Thoracic aorta (tissue), 2 donors: ENCODE measurements at regions not wholly inside any gene's neighbourhood (a gene's known extent, or its start where the extent isn't known, plus 50 kb on each side); places are given as distances from the start of the nearest gene placed in this dataset.

Experiments
- ATAC-seq: fragments of 150-250 bp; one replicate; pipeline ENCODE4 v1.8.0; 2017; ENCODE audit warnings: low read depth; ENCODE audit not compliant: insufficient number of reproducible peaks, low FRiP score
- DNase-seq: peaks from one replicate; pipeline ENCODE4 v3.0.0-alpha.2; 2020; ENCODE audit warnings: low spot score
- H3K27ac ChIP-seq, 2 donors: fragments of 200-600 bp; sonication (generic); 1 replicate in 1 of 2; 2 replicates in 1 of 2; pipeline ENCODE4 v1.5.1; 2016; ENCODE audit warnings: mild to moderate bottlenecking in 2 of 2, moderate library complexity in 2 of 2
- H3K27me3 ChIP-seq: fragments of 200-600 bp; sonication (generic); replicated peaks from 2 replicates; pipeline ENCODE4 v1.6.0; 2016; ENCODE audit warnings: mild to moderate bottlenecking; ENCODE audit not compliant: insufficient read depth
- H3K36me3 ChIP-seq: fragments of 200-600 bp; sonication (generic); one replicate; pipeline ENCODE4 v1.5.1; 2016
- H3K4me1 ChIP-seq, 2 donors: fragments of 200-600 bp; sonication (generic); 1 replicate in 1 of 2; 2 replicates in 1 of 2; pipeline versions ENCODE4 v1.5.1 to v1.6.0; 2016; ENCODE audit warnings: low read depth in 2 of 2, mild to moderate bottlenecking in 1 of 2; ENCODE audit not compliant: control insufficient read depth in 1 of 2
- H3K4me3 ChIP-seq: fragments of 200-600 bp; sonication (generic); 2 replicates; pipeline ENCODE4 v1.5.1; 2016; ENCODE audit warnings: mild to moderate bottlenecking
- H3K9me3 ChIP-seq: fragments of 200-600 bp; sonication (generic); 2 replicates; pipeline ENCODE4 v1.5.1; 2016
- CTCF ChIP-seq: fragments of 200-600 bp; sonication (generic); IDR thresholded peaks from one replicate; pipeline ENCODE4 v1.5.1; 2019; ENCODE audit warnings: antibody characterized with exemption

- H3K4me1 ChIP-seq = no peaks in the 10 kb centered on the region
- no peak for TF ChIP-seq CTCF
Observed at GRCh38 chr3:34360713-34361112, 562.3 kb downstream of the PDCD6IP start.

GRCh38 chr3:34361921-34362320, 563.5 kb downstream of the PDCD6IP start:
- H3K36me3 ChIP-seq = no peaks in the 10 kb centered on the region
- H3K4me3 ChIP-seq = no peak overlapping the region
- no peak overlapping the region for H3K27ac ChIP-seq
- no peak for DNase-seq
- no peaks in the 10 kb centered on the region for H3K4me1 ChIP-seq
- H3K27me3 ChIP-seq = no peaks in the 10 kb centered on the region
- no peak for ATAC-seq
- no peak for TF ChIP-seq CTCF
- H3K9me3 ChIP-seq = no peaks in the 10 kb centered on the region

More at GRCh38 chr3:34360713-34361112, 562.3 kb downstream of the PDCD6IP start:
- Histone ChIP-seq H3K36me3 (no peaks in the 10 kb centered on the region), H3K27me3 (no peaks in the 10 kb centered on the region), H3K27ac (no peak overlapping the region), H3K4me3 (no peak overlapping the region), H3K9me3 (no peaks in the 10 kb centered on the region)
- DNase-seq (no peak), ATAC-seq (no peak)

- Histone ChIP-seq H3K27me3 (no peaks in the 10 kb centered on the region), H3K4me1 (no peaks in the 10 kb centered on the region), H3K36me3 (no peaks in the 10 kb centered on the region), H3K9me3 (no peaks in the 10 kb centered on the region), H3K4me3 (no peak overlapping the region), H3K27ac (no peak overlapping the region)
- ATAC-seq = no peak
- TF ChIP-seq CTCF = no peak
- no peak for DNase-seq
Observed at GRCh38 chr3:34362910-34363309, 564.5 kb downstream of the PDCD6IP start.

GRCh38 chr3:34363881-34364280, 565.5 kb downstream of the PDCD6IP start:
- Histone ChIP-seq H3K4me3 (no peak overlapping the region), H3K4me1 (no peaks in the 10 kb centered on the region), H3K36me3 (no peaks in the 10 kb centered on the region), H3K27ac (no peak overlapping the region), H3K27me3 (no peaks in the 10 kb centered on the region), H3K9me3 (no peaks in the 10 kb centered on the region)
- ATAC-seq (no peak), DNase-seq (no peak)
- TF ChIP-seq CTCF = no peak

GRCh38 chr3:34364335-34364734, 565.9 kb downstream of the PDCD6IP start:
- no peaks in the 10 kb centered on the region for H3K9me3 ChIP-seq
- H3K27ac ChIP-seq = no peak overlapping the region
- no peak overlapping the region for H3K4me3 ChIP-seq
- TF ChIP-seq CTCF = no peak
- no peaks in the 10 kb centered on the region for H3K36me3 ChIP-seq
- no peaks in the 10 kb centered on the region for H3K4me1 ChIP-seq
- ATAC-seq (no peak), DNase-seq (no peak)
- H3K27me3 ChIP-seq = no peaks in the 10 kb centered on the region
